Uterus (tissue), 3 donors: ENCODE measurements at regions not wholly inside any gene's neighbourhood (a gene's known extent, or its start where the extent isn't known, plus 50 kb on each side); places are given as distances from the start of the nearest gene placed in this dataset.

ENCODE experiments used
- DNase-seq, 2 donors: peaks; one replicate each; pipeline ENCODE4 v3.0.0-alpha.2; 2019 to 2020
- H3K27ac ChIP-seq, 2 donors: fragments of 200-600 bp; sonication (generic); 1 replicate in 1 of 2; 2 replicates in 1 of 2; pipeline ENCODE4 v1.5.1; 2016 to 2018
- H3K27me3 ChIP-seq, 2 donors: fragments of 200-600 bp; sonication (generic); one replicate each; pipeline ENCODE4 v1.5.1; 2018 to 2019; ENCODE audit warnings: control low read depth in 1 of 2
- H3K36me3 ChIP-seq, 2 donors: fragments of 200-600 bp; sonication (generic); one replicate each; pipeline ENCODE4 v1.5.1; 2019; ENCODE audit warnings: control low read depth in 1 of 2
- H3K4me1 ChIP-seq, 2 donors: fragments of 200-600 bp; sonication (generic); one replicate each; pipeline ENCODE4 v1.5.1; 2018 to 2019; ENCODE audit warnings: control low read depth in 1 of 2
- H3K4me3 ChIP-seq, 2 donors: fragments of 200-600 bp; sonication (generic); 1 replicate in 1 of 2; 2 replicates in 1 of 2; pipeline ENCODE4 v1.5.1; 2018 to 2019; ENCODE audit warnings: mild to moderate bottlenecking in 1 of 2
- H3K9me3 ChIP-seq, 2 donors: fragments of 200-600 bp; sonication (generic); one replicate each; pipeline ENCODE4 v1.5.1; 2019; ENCODE audit warnings: control low read depth in 1 of 2
- POLR2A ChIP-seq, 2 donors: fragments of 450-650 bp; IDR thresholded peaks; one replicate each; pipeline ENCODE4 v1.6.1; 2016; ENCODE audit warnings: antibody characterized with exemption in 2 of 2, mild to moderate bottlenecking in 1 of 2, moderate library complexity in 1 of 2
- intact Hi-C: fragments of 100-400 bp; cut with DNase I; formaldehyde crosslinking; loops from one replicate; pipeline ENCODE4 v1.15.1; 2023; ENCODE audit warnings: low total_unique reads
- TF ChIP-seq, protein P1 (sequence below), 4 experiments: fragments of 200-600 bp in 2 of 4; fragments of 450-650 bp in 2 of 4; sonication (generic) in 2 of 4; IDR thresholded peaks; one replicate each; pipeline ENCODE4 v1.5.1; 2016 to 2019; ENCODE audit warnings: antibody characterized with exemption in 4 of 4, mild to moderate bottlenecking in 2 of 4, moderate library complexity in 1 of 4
- donor health status: DM: yes; HTN: yes; CAD: no.

DNA sequence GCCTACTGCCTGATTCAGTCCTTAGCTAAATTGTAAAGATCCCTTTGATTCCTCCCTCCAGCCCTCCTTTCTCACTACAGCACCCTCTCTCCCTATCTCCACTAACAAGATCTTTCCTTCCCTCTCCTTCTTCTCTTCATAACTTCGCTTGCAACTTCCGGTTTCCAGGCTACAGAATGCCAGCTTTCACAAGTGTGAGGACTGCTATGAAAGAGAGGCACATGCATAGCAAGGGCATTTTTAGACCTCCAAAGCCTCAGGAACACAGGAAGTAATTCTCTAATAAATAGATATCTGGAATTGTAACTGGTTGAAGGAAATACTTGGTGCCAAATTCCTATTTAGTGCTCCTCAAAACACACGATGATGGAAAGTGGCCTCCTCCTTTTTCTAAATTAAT, 196.7 kb downstream of the HLX start:
- no peak for DNase-seq
- TF ChIP-seq, protein P1, sequence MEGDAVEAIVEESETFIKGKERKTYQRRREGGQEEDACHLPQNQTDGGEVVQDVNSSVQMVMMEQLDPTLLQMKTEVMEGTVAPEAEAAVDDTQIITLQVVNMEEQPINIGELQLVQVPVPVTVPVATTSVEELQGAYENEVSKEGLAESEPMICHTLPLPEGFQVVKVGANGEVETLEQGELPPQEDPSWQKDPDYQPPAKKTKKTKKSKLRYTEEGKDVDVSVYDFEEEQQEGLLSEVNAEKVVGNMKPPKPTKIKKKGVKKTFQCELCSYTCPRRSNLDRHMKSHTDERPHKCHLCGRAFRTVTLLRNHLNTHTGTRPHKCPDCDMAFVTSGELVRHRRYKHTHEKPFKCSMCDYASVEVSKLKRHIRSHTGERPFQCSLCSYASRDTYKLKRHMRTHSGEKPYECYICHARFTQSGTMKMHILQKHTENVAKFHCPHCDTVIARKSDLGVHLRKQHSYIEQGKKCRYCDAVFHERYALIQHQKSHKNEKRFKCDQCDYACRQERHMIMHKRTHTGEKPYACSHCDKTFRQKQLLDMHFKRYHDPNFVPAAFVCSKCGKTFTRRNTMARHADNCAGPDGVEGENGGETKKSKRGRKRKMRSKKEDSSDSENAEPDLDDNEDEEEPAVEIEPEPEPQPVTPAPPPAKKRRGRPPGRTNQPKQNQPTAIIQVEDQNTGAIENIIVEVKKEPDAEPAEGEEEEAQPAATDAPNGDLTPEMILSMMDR (IDR thresholded peaks at IDR 0.05), result no peak
- TF ChIP-seq POLR2A (IDR thresholded peaks at IDR 0.05), result no peak
- Histone ChIP-seq H3K27ac (no peak overlapping the region), H3K36me3 (no peaks in the 10 kb centered on the region), H3K4me3 (no peak overlapping the region), H3K4me1 (no peaks in the 10 kb centered on the region), H3K27me3 (no peaks in the 10 kb centered on the region), H3K9me3 (no peaks in the 10 kb centered on the region)
- intact Hi-C loops, result no loop called here

DNA sequence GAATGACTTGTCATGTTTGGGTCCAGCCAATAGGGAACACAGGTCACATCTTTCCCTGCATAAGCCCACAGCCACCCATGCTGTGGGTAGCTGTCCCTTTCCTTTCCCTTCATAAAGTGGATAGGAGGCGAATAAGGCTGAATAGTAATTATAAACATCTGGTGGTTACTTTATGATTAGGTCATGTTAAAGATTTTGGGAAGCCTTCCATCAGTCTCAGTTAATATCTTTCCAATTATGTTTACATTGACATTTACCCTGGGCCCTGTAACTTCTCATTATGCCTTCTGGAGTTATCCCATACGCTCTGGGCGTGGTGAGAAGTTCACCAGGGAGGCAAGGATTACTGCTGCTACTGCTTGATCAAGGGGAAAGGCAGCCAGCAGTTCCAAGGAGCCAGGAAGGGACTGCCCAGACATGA, 197.2 kb downstream of the HLX start:
- no peak for DNase-seq
- Histone ChIP-seq H3K4me3 (no peak overlapping the region), H3K9me3 (no peaks in the 10 kb centered on the region), H3K36me3 (no peaks in the 10 kb centered on the region), H3K27me3 (no peaks in the 10 kb centered on the region), H3K27ac (no peak overlapping the region), H3K4me1 (no peaks in the 10 kb centered on the region)
- TF ChIP-seq POLR2A (IDR thresholded peaks at IDR 0.05), result no peak
- TF ChIP-seq, protein P1 (IDR thresholded peaks at IDR 0.05), result no peak
- intact Hi-C loops, result no loop called here

DNA sequence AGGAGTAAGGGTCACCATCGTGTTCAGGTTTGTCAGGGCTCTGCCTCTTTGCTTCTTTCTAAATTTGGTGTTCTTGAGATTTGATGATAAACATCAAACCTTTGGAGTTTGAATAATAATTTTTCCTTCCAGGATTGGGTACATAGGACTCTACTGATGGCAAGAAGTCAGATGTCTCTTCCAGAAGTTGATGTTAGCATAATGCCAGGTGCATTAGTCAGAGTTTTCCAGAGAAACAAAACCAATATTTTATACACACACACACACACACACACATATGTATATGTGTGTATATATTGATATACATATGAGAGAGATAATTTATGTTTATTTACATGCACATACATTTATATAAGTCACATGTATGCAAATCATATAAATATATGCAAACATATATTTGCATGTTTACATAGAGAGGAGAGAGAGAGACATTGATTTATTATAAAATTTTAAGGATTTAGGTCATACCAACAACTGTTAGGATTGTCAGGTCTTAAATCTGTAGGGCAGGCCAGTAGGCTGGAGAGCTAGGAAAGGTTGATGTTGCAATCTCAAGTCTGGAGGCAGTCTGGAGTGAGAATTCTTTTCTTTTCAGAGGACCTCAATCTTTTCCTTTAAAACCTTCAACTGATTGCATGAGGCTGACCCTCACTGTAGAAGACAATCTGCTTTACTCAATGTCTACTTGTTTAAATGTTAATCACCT, 199.2 kb downstream of the HLX start:
- no peaks in the 10 kb centered on the region for H3K36me3 ChIP-seq
- no peak for DNase-seq
- intact Hi-C loops, result no loop called here
- no peaks in the 10 kb centered on the region for H3K9me3 ChIP-seq
- H3K27ac ChIP-seq, result no peak overlapping the region
- no peaks in the 10 kb centered on the region for H3K4me1 ChIP-seq
- TF ChIP-seq, protein P1 (IDR thresholded peaks at IDR 0.05), result no peak
- TF ChIP-seq POLR2A (IDR thresholded peaks at IDR 0.05), result no peak
- no peak overlapping the region for H3K4me3 ChIP-seq
- no peaks in the 10 kb centered on the region for H3K27me3 ChIP-seq

DNA sequence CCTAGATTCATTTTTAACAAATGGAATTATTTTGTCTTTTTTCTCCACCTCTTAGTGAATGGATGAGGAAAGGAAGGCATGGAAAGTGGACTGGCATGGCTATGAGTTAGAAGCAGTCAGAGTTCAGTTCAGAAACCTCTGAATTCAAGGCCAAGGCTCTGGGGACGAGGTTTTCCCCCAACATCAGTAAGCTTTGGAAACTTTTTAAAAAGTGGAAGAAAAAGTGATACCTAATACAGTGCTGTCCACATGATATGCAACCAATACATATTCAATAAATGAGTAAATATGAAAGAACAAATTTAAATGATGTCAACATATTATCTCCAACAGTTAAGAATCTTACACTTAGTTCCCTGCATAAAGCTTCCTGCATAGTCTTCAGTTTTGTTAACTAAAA, 204.7 kb downstream of the HLX start:
- Histone ChIP-seq H3K36me3 (no peaks in the 10 kb centered on the region), H3K4me1 (no peaks in the 10 kb centered on the region), H3K4me3 (no peak overlapping the region), H3K9me3 (no peaks in the 10 kb centered on the region), H3K27ac (no peak overlapping the region), H3K27me3 (no peaks in the 10 kb centered on the region)
- intact Hi-C loops, result no loop called here
- DNase-seq, result no peak
- TF ChIP-seq, protein P1 (IDR thresholded peaks at IDR 0.05), result no peak
- TF ChIP-seq POLR2A (IDR thresholded peaks at IDR 0.05), result no peak

DNA sequence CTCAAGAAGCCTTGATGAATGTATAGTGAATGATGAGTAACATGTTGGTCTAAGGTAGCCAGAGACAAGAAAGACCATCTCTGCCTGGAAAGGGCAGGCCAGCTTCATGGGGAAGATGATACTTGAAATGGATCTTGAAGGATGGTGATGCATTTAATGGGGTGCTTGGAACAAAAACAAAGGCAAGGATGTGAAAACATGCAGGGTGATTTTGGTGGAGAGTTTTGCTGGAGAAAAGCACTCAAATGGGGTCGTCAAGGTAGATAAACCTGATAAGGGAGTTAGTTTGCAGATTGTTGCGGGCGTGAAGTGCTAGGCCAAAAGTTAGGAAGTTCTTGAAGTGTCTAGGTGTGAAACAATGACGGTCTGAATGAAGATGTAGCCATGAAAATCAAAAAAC, 205.4 kb downstream of the HLX start:
- H3K27me3 ChIP-seq, result no peaks in the 10 kb centered on the region
- H3K4me1 ChIP-seq, result no peaks in the 10 kb centered on the region
- no peak overlapping the region for H3K27ac ChIP-seq
- no peak overlapping the region for H3K4me3 ChIP-seq
- no peaks in the 10 kb centered on the region for H3K9me3 ChIP-seq
- H3K36me3 ChIP-seq, result no peaks in the 10 kb centered on the region
- DNase-seq, result no peak
- intact Hi-C loops, result no loop called here
- no peak for TF ChIP-seq POLR2A (IDR thresholded peaks at IDR 0.05)
- TF ChIP-seq, protein P1 (IDR thresholded peaks at IDR 0.05), result no peak
